Prostate gland (tissue), 1 donor: ENCODE measurements at regions not wholly inside any gene's neighbourhood (a gene's known extent, or its start where the extent isn't known, plus 50 kb on each side); places are given as distances from the start of the nearest gene placed in this dataset.

Source experiments
- POLR2A ChIP-seq: fragments of 450-650 bp; IDR thresholded peaks from one replicate; pipeline ENCODE4 v1.6.1; 2016; ENCODE audit warnings: antibody characterized with exemption, mild to moderate bottlenecking
- POLR2AphosphoS5 ChIP-seq: sonication (generic); formaldehyde crosslinking; IDR thresholded peaks from one replicate; pipeline ENCODE4 v1.6.1; 2017; ENCODE audit warnings: antibody characterized with exemption

- TF ChIP-seq POLR2A (no peak), POLR2AphosphoS5 (no peak)
Observed at GRCh38 chr13:38618881-38619280, 68.0 kb upstream of the FREM2 start.
